AG09319 (cell line): ENCODE measurements at regions not wholly inside any gene's neighbourhood (a gene's known extent, or its start where the extent isn't known, plus 50 kb on each side); places are given as distances from the start of the nearest gene placed in this dataset.
"Not testable (repeated sequence)": the region's sequence is repeated elsewhere in the genome, so short reads cannot be mapped to it uniquely, and the experiment has no call there.

Source experiments
- DNase-seq: peaks from one replicate; pipeline ENCODE4 v3.0.0-alpha.2; 2010; ENCODE audit warnings: low read depth; ENCODE audit errors: extremely low read depth
- CTCF ChIP-seq: IDR thresholded peaks from 2 replicates; pipeline ENCODE4 v1.5.1; 2011; ENCODE audit warnings: low read depth, mild to moderate bottlenecking, inconsistent platforms, low read length, moderate library complexity

DNA sequence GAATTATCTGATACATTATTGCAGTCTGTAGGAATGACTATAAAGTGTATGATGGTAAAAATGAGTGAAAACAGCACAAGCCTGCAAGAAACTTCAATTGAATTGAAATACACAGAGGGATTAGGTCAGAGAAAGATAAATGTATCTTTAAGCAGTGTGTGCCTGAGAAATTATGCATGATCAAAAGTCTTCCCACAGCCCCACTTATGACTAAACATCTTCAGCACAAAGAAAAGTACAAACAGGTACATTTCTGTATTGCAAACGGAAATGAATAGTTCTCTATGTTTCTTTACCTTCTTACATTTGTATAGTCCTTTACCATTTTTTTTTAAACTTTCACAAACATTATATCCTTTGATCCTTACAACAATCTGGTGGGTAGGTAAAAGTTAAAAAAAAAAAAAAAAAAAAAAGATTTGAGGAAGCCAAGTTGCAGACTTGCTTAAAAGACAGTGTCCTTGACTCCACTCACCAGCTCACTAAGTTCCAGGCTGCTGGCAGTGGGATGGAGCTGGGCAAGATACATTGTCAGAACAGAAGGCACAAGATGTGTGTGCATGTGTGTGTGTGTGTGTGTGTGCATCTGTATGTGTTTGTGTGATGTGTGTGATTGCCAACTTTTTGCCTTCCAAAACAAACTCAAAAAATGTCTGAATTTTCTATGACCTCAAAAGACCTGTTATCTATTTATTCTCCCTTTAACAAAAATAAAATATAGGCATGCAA, 423.7 kb upstream of the ACVR2A start:
- no peak for DNase-seq
- no peak for TF ChIP-seq CTCF

- no peak for TF ChIP-seq CTCF
- no peak for DNase-seq
Observed at GRCh38 chr2:147420517-147420916, 424.3 kb upstream of the ACVR2A start.

- no peak for TF ChIP-seq CTCF
- DNase-seq: no peak
Observed at GRCh38 chr2:147416099-147416498, 428.7 kb upstream of the ACVR2A start.

DNA sequence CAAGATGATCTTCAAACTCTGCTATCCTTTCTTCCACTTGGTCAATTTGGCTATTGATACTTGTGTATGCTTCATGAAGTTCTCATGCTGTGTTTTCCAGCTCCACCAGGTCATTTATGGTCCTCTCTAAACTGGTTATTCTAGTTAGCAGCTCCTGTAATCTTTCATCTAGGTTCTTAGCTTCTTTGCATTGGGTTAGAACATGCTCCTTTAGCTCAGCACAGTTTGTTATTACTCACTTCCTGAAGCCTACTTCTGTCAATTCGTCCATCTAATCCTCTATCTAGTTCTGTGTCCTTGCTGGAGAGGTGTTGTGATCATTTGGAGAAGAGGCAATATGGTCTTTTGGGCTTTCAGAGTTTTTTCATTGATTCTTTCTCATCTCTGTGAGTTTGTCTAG, 430.2 kb upstream of the ACVR2A start:
- DNase-seq: not testable (repeated sequence)

GRCh38 chr2:147408357-147408756, 436.5 kb upstream of the ACVR2A start:
- DNase-seq: no peak
- TF ChIP-seq CTCF: no peak

- no peak for DNase-seq
- TF ChIP-seq CTCF: no peak
Observed at GRCh38 chr2:147405651-147406050, 439.2 kb upstream of the ACVR2A start.

DNA sequence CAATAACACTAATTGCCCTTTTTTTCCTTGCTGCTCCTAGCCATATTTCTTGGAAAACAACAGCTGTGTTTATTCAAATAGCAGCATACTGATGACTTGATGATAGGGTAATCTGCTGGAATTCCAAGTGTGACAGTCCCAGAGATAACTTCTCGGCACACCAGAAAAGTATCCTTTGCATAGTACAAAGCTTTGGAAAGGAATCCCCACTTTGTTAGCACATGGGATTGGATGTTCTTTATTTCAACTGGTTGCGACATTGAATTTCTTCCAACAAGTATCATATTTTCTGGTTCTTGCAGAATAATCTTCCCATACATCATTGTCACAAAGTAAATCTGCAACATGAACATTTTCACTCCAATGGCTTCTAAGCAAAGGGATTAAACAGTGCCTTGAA, 445.8 kb upstream of the ACVR2A start:
- no peak for DNase-seq
- TF ChIP-seq CTCF: no peak

DNA sequence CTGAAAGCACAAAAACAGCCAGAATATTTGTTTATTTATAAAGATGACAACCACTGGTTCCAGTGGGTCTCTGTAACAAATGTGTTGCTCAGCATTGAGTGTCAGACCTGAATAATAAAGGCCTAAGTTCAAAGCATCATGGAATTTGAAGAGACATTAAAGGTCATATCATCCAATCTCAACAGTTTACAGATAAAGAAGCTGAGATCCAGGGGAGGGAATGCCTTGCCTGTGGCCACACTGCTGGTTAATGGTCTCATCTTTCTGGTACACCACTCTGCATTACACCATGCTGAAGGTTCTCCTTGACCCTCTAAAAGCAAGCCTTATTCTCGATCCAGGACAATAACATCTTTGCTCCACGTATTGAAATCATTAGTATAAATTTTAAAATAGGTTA, 446.5 kb upstream of the ACVR2A start:
- no peak for TF ChIP-seq CTCF
- no peak for DNase-seq
